GM21529 (cell line): ENCODE measurements at regions not wholly inside any gene's neighbourhood (a gene's known extent, or its start where the extent isn't known, plus 50 kb on each side); places are given as distances from the start of the nearest gene placed in this dataset.
"Not testable (repeated sequence)": the region's sequence is repeated elsewhere in the genome, so short reads cannot be mapped to it uniquely, and the experiment has no call there.

Experiments
- ATAC-seq: cut with Tn5 transposase; IDR thresholded peaks from one replicate; pipeline ENCODE4 v1.9.1; 2021; ENCODE audit not compliant: unreplicated experiment

GRCh38 chr4:31007858-31008257, 287.7 kb downstream of the PCDH7 start:
- ATAC-seq = no peak

GRCh38 chr4:31009926-31010325, 289.8 kb downstream of the PCDH7 start:
- ATAC-seq = no peak

- ATAC-seq = no peak
Observed at GRCh38 chr4:31015123-31015522, 295.0 kb downstream of the PCDH7 start.

GRCh38 chr4:31016322-31017061, 296.3 kb downstream of the PCDH7 start:
- no peak for ATAC-seq

GRCh38 chr4:31020363-31020762, 300.2 kb downstream of the PCDH7 start:
- ATAC-seq = no peak

GRCh38 chr4:31021008-31021407, 300.8 kb downstream of the PCDH7 start:
- no peak for ATAC-seq

GRCh38 chr4:31022702-31023101, 302.5 kb downstream of the PCDH7 start:
- ATAC-seq = no peak

GRCh38 chr4:31023109-31023508, 302.9 kb downstream of the PCDH7 start:
- no peak for ATAC-seq

GRCh38 chr4:31023742-31024141, 303.6 kb downstream of the PCDH7 start:
- no peak for ATAC-seq

GRCh38 chr4:31024781-31025180, 304.6 kb downstream of the PCDH7 start:
- ATAC-seq = not testable (repeated sequence)

GRCh38 chr4:31026256-31026655, 306.1 kb downstream of the PCDH7 start:
- no peak for ATAC-seq

GRCh38 chr4:31034550-31034949, 314.4 kb downstream of the PCDH7 start:
- no peak for ATAC-seq

GRCh38 chr4:31035761-31036160, 315.6 kb downstream of the PCDH7 start:
- ATAC-seq = no peak

GRCh38 chr4:31037703-31038102, 317.5 kb downstream of the PCDH7 start:
- ATAC-seq = no peak

- ATAC-seq = no peak
Observed at GRCh38 chr4:31039382-31039781, 319.2 kb downstream of the PCDH7 start.

GRCh38 chr4:31040106-31040505, 319.9 kb downstream of the PCDH7 start:
- no peak for ATAC-seq

GRCh38 chr4:31041385-31041784, 321.2 kb downstream of the PCDH7 start:
- ATAC-seq = no peak

- no peak for ATAC-seq
Observed at GRCh38 chr4:31041853-31042252, 321.7 kb downstream of the PCDH7 start.

- ATAC-seq = no peak
Observed at GRCh38 chr4:31043382-31044062, 323.4 kb downstream of the PCDH7 start.

- no peak for ATAC-seq
Observed at GRCh38 chr4:31045151-31045550, 325.0 kb downstream of the PCDH7 start.

GRCh38 chr4:31045724-31046318, 325.7 kb downstream of the PCDH7 start:
- no peak for ATAC-seq

GRCh38 chr4:31051151-31051550, 331.0 kb downstream of the PCDH7 start:
- ATAC-seq = no peak
